H1 (cell line): ENCODE measurements at regions not wholly inside any gene's neighbourhood (a gene's known extent, or its start where the extent isn't known, plus 50 kb on each side); places are given as distances from the start of the nearest gene placed in this dataset.
A peak's percentile ranks its signal among the peaks of the same experiment; 100 is the strongest.

Source experiments
- CTCF ChIA-PET: fragments of 300-600 bp; sonication (Branson Sonifier 250); formaldehyde crosslinking; loops from one replicate; lab custom pipeline; 2021; ENCODE audit not compliant: partially characterized antibody; lab: Charles Lee
- POLR2A ChIA-PET: fragments of 300-600 bp; sonication (Branson Sonifier 250); formaldehyde crosslinking; loops from one replicate; lab custom pipeline; 2021; ENCODE audit warnings: inconsistent platforms; ENCODE audit not compliant: partially characterized antibody; lab: Charles Lee
- DNase-seq, 2 experiments: peaks; one replicate each; pipeline versions ENCODE4 v3.0.0 to v3.0.0-alpha.2; 2010 to 2022; ENCODE audit warnings: low spot score in 2 of 2, low read depth in 1 of 2, mixed read lengths in 1 of 2
- FAIRE-seq: peaks from 2 replicates; lab custom pipeline; 2011; peaks lifted over from hg19 to GRCh38; lab: Jason Lieb, UNC
- H2AFZ ChIP-seq: 2 replicates; pipeline ENCODE4 v1.8.1; 2012; ENCODE audit warnings: low read length, inconsistent platforms
- H2AK5ac ChIP-seq: 2 replicates; pipeline ENCODE4 v1.6.1; 2013; ENCODE audit warnings: low read depth, low read length
- H2BK120ac ChIP-seq: replicated peaks from 2 replicates; pipeline ENCODE3; 2013; ENCODE audit warnings: low read depth, low read length, inconsistent platforms
- H2BK12ac ChIP-seq: 2 replicates; pipeline ENCODE4 v1.6.1; 2013; ENCODE audit warnings: low read depth, low read length
- H2BK15ac ChIP-seq: 2 replicates; pipeline ENCODE4 v1.6.1; 2013; ENCODE audit warnings: low read length
- H2BK20ac ChIP-seq: 2 replicates; pipeline ENCODE4 v1.6.1; 2013; ENCODE audit warnings: low read length
- H2BK5ac ChIP-seq: 2 replicates; pipeline ENCODE4 v1.6.1; 2013; ENCODE audit warnings: low read depth, low read length
- H3K14ac ChIP-seq: 2 replicates; pipeline ENCODE4 v1.6.1; 2013; ENCODE audit warnings: inconsistent platforms; ENCODE audit not compliant: insufficient read length
- H3K18ac ChIP-seq: 2 replicates; pipeline ENCODE4 v1.6.1; 2013; ENCODE audit warnings: low read length; ENCODE audit errors: extremely low read depth
- H3K23ac ChIP-seq: 2 replicates; pipeline ENCODE4 v1.6.1; 2013; ENCODE audit warnings: inconsistent platforms; ENCODE audit not compliant: insufficient read length
- H3K23me2 ChIP-seq: 2 replicates; pipeline ENCODE4 v1.6.1; 2013; ENCODE audit warnings: low read depth, low read length
- H3K27ac ChIP-seq: 2 replicates; pipeline ENCODE4 v1.6.1; 2011; ENCODE audit warnings: low read depth, low read length, inconsistent platforms
- H3K27me3 ChIP-seq, 4 experiments: replicated peaks in 1 of 4; 1 replicate in 1 of 4; 2 replicates in 3 of 4; pipeline versions ENCODE4 v1.6.1 to v1.8.1; 2011 to 2013; ENCODE audit warnings: low read length in 3 of 4, mild to moderate bottlenecking in 3 of 4, inconsistent platforms in 2 of 4, mixed read lengths in 2 of 4, moderate library complexity in 1 of 4; ENCODE audit not compliant: control insufficient read depth in 3 of 4, insufficient read depth in 3 of 4; ENCODE audit errors: extremely low read depth in 1 of 4
- H3K36me3 ChIP-seq, 4 experiments: 2 replicates each; pipeline versions ENCODE4 v1.6.1 to v1.8.1; 2011 to 2013; ENCODE audit warnings: mild to moderate bottlenecking in 4 of 4, low read length in 3 of 4, moderate library complexity in 2 of 4, control low read depth in 1 of 4, inconsistent platforms in 1 of 4; ENCODE audit not compliant: insufficient read depth in 4 of 4, control insufficient read depth in 2 of 4
- H3K4ac ChIP-seq: replicated peaks from 2 replicates; pipeline ENCODE3; 2013; ENCODE audit warnings: low read length, low read depth, mixed read lengths, inconsistent platforms; ENCODE audit not compliant: insufficient read length
- H3K4me1 ChIP-seq, 4 experiments: replicated peaks in 1 of 4; 1 replicate in 1 of 4; 2 replicates in 3 of 4; pipeline versions ENCODE4 v1.6.1 to v1.8.1; 2011 to 2013; ENCODE audit warnings: low read length in 3 of 4, inconsistent platforms in 2 of 4, mixed read lengths in 1 of 4; ENCODE audit not compliant: insufficient read depth in 4 of 4, control insufficient read depth in 3 of 4
- H3K4me2 ChIP-seq, 2 experiments: 2 replicates each; pipeline versions ENCODE4 v1.6.1 to v1.8.1; 2011 to 2013; ENCODE audit warnings: low read depth in 2 of 2, low read length in 2 of 2, control low read depth in 1 of 2, inconsistent platforms in 1 of 2, mild to moderate bottlenecking in 1 of 2; ENCODE audit not compliant: insufficient read depth in 1 of 2
- H3K4me3 ChIP-seq, 4 experiments: fragments of 200-600, 300-600 bp in 1 of 4; sonication (generic), shearing (Covaris generic), sonication (Bioruptor Twin) in 1 of 4; 2 replicates each; pipeline versions ENCODE4 v1.5.1 to v1.8.1; 2011 to 2016; ENCODE audit warnings: low read length in 4 of 4, low read depth in 3 of 4, control low read depth in 2 of 4, inconsistent platforms in 2 of 4, mild to moderate bottlenecking in 2 of 4, mixed read lengths in 1 of 4, moderate library complexity in 1 of 4; ENCODE audit not compliant: insufficient read depth in 2 of 4; ENCODE audit errors: extremely low read depth in 1 of 4
- H3K56ac ChIP-seq: replicated peaks from 2 replicates; pipeline ENCODE3; 2013; ENCODE audit warnings: low read depth, mild to moderate bottlenecking, mixed read lengths, low read length, inconsistent platforms; ENCODE audit not compliant: insufficient read length
- H3K79me1 ChIP-seq: 2 replicates; pipeline ENCODE4 v1.6.1; 2013; ENCODE audit warnings: low read depth, low read length, control low read depth
- H3K79me2 ChIP-seq, 2 experiments: 2 replicates each; pipeline versions ENCODE4 v1.6.1 to v1.8.1; 2012 to 2013; ENCODE audit warnings: low read length in 2 of 2, mild to moderate bottlenecking in 2 of 2, inconsistent platforms in 1 of 2; ENCODE audit not compliant: insufficient read depth in 2 of 2, control insufficient read depth in 1 of 2
- H3K9ac ChIP-seq, 4 experiments: replicated peaks in 1 of 4; 1 replicate in 1 of 4; 2 replicates in 3 of 4; pipeline versions ENCODE4 v1.6.1 to v1.8.1; 2011 to 2013; ENCODE audit warnings: low read depth in 3 of 4, low read length in 3 of 4, control low read depth in 2 of 4, mild to moderate bottlenecking in 2 of 4, moderate library complexity in 2 of 4, inconsistent platforms in 1 of 4; ENCODE audit errors: extremely low read depth in 1 of 4
- H3K9me3 ChIP-seq, 2 experiments: 2 replicates each; pipeline versions ENCODE4 v1.6.1 to v1.8.1; 2012 to 2013; ENCODE audit warnings: mild to moderate bottlenecking in 2 of 2, moderate library complexity in 2 of 2, control low read depth in 1 of 2, inconsistent platforms in 1 of 2, low read depth in 1 of 2, low read length in 1 of 2, mixed read lengths in 1 of 2; ENCODE audit not compliant: insufficient read depth in 2 of 2
- H4K20me1 ChIP-seq, 2 experiments: replicated peaks in 1 of 2; 2 replicates each; pipeline versions ENCODE3 to v1.8.1; 2011 to 2013; ENCODE audit warnings: inconsistent platforms in 2 of 2, low read length in 2 of 2, mild to moderate bottlenecking in 1 of 2; ENCODE audit not compliant: insufficient read depth in 2 of 2, control insufficient read depth in 1 of 2
- H4K5ac ChIP-seq: 2 replicates; pipeline ENCODE4 v1.6.1; 2013; ENCODE audit warnings: low read length, low read depth, mixed read lengths, inconsistent platforms; ENCODE audit not compliant: insufficient read length
- H4K8ac ChIP-seq: 2 replicates; pipeline ENCODE4 v1.8.0; 2013; ENCODE audit warnings: mild to moderate bottlenecking, moderate library complexity, low read length, inconsistent platforms; ENCODE audit not compliant: insufficient read depth; ENCODE audit errors: extremely low read depth
- H4K91ac ChIP-seq: replicated peaks from 2 replicates; pipeline ENCODE3; 2013; ENCODE audit warnings: low read length, mixed read lengths, inconsistent platforms; ENCODE audit not compliant: insufficient read length
- GTF2F1 ChIP-seq: IDR thresholded peaks from 2 replicates; pipeline ENCODE4 v1.6.1; 2012; ENCODE audit warnings: low read depth, low read length, improper control_type of control experiment, borderline replicate concordance
- RBBP5 ChIP-seq: IDR thresholded peaks from 2 replicates; pipeline ENCODE4 v1.7.1; 2012; ENCODE audit warnings: low read depth, mild to moderate bottlenecking, inconsistent platforms, low read length, moderate library complexity, borderline replicate concordance
- RNF2 ChIP-seq: fragments of 200-900, 300-1000 bp; sonication (generic); IDR thresholded peaks from 2 replicates; pipeline ENCODE4 v1.7.1; 2016; ENCODE audit warnings: borderline replicate concordance, low read depth, mild to moderate bottlenecking, antibody characterized with exemption, low read length; ENCODE audit not compliant: poor library complexity, severe bottlenecking; ENCODE audit errors: missing control alignments
- RXRA ChIP-seq: IDR thresholded peaks from 2 replicates; pipeline ENCODE4 v1.6.1; 2011; ENCODE audit warnings: low read depth, mild to moderate bottlenecking, low read length, moderate library complexity; ENCODE audit not compliant: insufficient read depth
- SAP30 ChIP-seq: fragments of 300-600 bp; sonication (generic); IDR thresholded peaks from 2 replicates; pipeline ENCODE4 v1.7.1; 2012; ENCODE audit warnings: low read length, moderate library complexity, mild to moderate bottlenecking, inconsistent platforms; ENCODE audit not compliant: insufficient read depth, insufficient replicate concordance
- TEAD4 ChIP-seq: IDR thresholded peaks from 2 replicates; pipeline ENCODE4 v1.6.1; 2012; ENCODE audit warnings: low read depth, low read length, inconsistent platforms, mixed read lengths
- WGBS, 2 experiments: shearing (Covaris generic) in 1 of 2; methylation state at CpG; one replicate each; pipeline versions ENCODE4 v1.1.6 to v1.1.7; 2013 to 2015; ENCODE audit warnings: low lambda C conversion rate in 2 of 2, mixed read lengths in 2 of 2, inconsistent platforms in 1 of 2, low coverage in 1 of 2, missing lambda C conversion rate in 1 of 2; ENCODE audit not compliant: insufficient replicate concordance in 2 of 2, insufficient coverage in 1 of 2, insufficient read length in 1 of 2; ENCODE audit errors: extremely low coverage in 1 of 2, missing lambda C conversion rate in 1 of 2; 5-methylcytosine and 5-hydroxymethylcytosine counted together

DNA sequence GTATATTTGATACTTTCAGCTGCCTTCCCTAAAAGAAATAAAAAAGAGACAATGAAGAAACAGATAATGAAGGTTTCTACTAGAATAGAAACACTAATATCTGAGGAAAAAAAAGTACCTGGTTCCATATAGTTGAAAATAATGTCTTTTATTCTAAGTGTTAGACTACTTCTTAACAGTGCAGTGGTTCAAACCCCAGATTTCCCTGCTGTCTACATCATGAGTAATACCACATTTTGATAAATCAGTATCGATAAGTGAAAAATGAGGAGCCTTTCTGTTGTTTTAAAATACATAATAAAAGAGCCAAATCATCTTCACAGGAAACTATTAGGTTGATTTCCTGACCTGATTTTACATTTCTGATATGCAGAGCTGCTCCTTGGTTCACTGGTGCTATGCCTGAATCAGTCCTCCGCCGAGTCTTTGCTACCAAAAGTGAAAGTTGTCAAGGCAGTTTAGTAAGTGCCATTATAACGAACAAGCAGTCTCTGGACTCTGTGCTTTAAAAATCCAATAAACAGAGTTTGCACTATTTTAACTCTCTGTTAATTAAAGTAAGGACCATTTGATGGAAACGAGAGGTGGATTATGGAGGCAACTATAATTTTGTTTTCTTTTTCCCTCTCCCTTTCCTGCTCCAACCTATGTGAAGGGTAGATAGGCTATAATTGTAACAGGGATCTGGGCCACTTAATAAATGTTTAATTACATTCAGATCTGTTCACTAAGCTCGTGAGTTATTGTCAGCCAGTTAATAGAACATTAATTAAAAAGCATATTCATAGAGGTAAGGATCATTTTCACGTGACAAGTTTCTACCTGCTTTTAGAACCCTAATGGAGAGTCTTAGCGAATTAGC lies 724.5 kb upstream of the RAG2 start:
- DNase-seq (no peak), FAIRE-seq (no peak)
- H2AK5ac ChIP-seq: no peak overlapping the region
- H2BK12ac ChIP-seq: no peak overlapping the region
- H4K20me1 ChIP-seq: no peaks in the 10 kb centered on the region
- H3K36me3 ChIP-seq: no peaks in the 10 kb centered on the region
- H3K4ac ChIP-seq: no peak overlapping the region
- no peak overlapping the region for H3K27ac ChIP-seq
- H2BK20ac ChIP-seq: no peak overlapping the region
- no peaks in the 10 kb centered on the region for H3K9me3 ChIP-seq
- no peaks in the 10 kb centered on the region for H3K4me1 ChIP-seq
- no peaks in the 10 kb centered on the region for H3K79me1 ChIP-seq
- no peak overlapping the region for H3K23ac ChIP-seq
- H2BK5ac ChIP-seq: no peak overlapping the region
- peaks cover 0 to 1% (median 0%) of the 10 kb centered on the region in 4 experiments; a peak in 1 of 7 replicates for H3K27me3 ChIP-seq
- POLR2A ChIA-PET: no interaction called here
- H2AFZ ChIP-seq: no peak overlapping the region
- 93% methylated on average over 8 of the region's 8 CpGs; no CpG with 5 or more reads in 1 of the 2 experiments for WGBS, 2 experiments
- no peak overlapping the region for H3K56ac ChIP-seq
- no peak overlapping the region for H3K4me2 ChIP-seq
- no peaks in the 10 kb centered on the region for H3K23me2 ChIP-seq
- H3K79me2 ChIP-seq: no peaks in the 10 kb centered on the region
- no peak overlapping the region for H2BK120ac ChIP-seq
- H2BK15ac ChIP-seq: no peak overlapping the region
- no peak overlapping the region for H3K14ac ChIP-seq
- no peak overlapping the region for H3K4me3 ChIP-seq
- H3K18ac ChIP-seq: no peak overlapping the region
- no peak overlapping the region for H4K5ac ChIP-seq
- CTCF ChIA-PET: interaction anchor here (0.6 kb wide), 1 partner anchor 52 kb away, joined by 3 read pairs; no protein-coding TSS in a partner anchor
- no peak overlapping the region for H4K91ac ChIP-seq
- H4K8ac ChIP-seq: no peak overlapping the region
- peak overlapping the region in 1 of 4 experiments; percentile 34; a peak in 1 of 7 replicates for H3K9ac ChIP-seq
- TF ChIP-seq GTF2F1 (no peak), TEAD4 (no peak), RXRA (no peak), SAP30 (no peak), RBBP5 (no peak), RNF2 (no peak)
